HCT116 (cell line): ENCODE measurements at regions not wholly inside any gene's neighbourhood (a gene's known extent, or its start where the extent isn't known, plus 50 kb on each side); places are given as distances from the start of the nearest gene placed in this dataset.

ENCODE experiments used
- ATAC-seq: fragments of 200-7000 bp; cut with Tn5 transposase; 2 replicates; pipeline ENCODE4 v1.9.1; 2020; ENCODE audit warnings: mild to moderate bottlenecking, moderate library complexity
- BruUV-seq: library from RNA; stranded (reverse); fragments of 400-500 nt; replicated peaks from 2 replicates; lab custom pipeline; 2021; lab: Mats Ljungman, UMichigan
- CTCF ChIA-PET: fragments of 300-600 bp; sonication (Branson Sonifier 250); formaldehyde crosslinking; loops from one replicate; lab custom pipeline; 2021; ENCODE audit warnings: antibody characterized with exemption; lab: Charles Lee
- POLR2A ChIA-PET: fragments of 300-600, 350-600 bp; sonication (Branson Sonifier 250); formaldehyde crosslinking; loops from one replicate; lab custom pipeline; 2021; ENCODE audit warnings: antibody characterized with exemption; lab: Charles Lee
- RAD21 ChIA-PET, 2 experiments: fragments of 300-600 bp; sonication (Branson Sonifier 250); formaldehyde crosslinking; loops; one replicate each; lab custom pipeline; 2023; ENCODE audit warnings: low total read pairs in 2 of 2; ENCODE audit not compliant: uncharacterized antibody in 2 of 2, unreplicated experiment in 2 of 2, low non-redundant PET in 1 of 2; lab: Charles Lee
- DNase-seq: peaks from one replicate; pipeline ENCODE4 v3.0.0-alpha.2; 2010; ENCODE audit warnings: low read depth, low spot score
- H2AFZ ChIP-seq: fragments of 200-600 bp; shearing (Covaris generic), sonication (generic); 2 replicates; pipeline ENCODE4 v1.6.1; 2017; ENCODE audit warnings: low read depth, mixed run types, mixed read lengths, antibody characterized with exemption, low read length; ENCODE audit not compliant: poor library complexity, severe bottlenecking
- H3K27ac ChIP-seq: 2 replicates; pipeline ENCODE4 v1.5.1; 2012; ENCODE audit warnings: low read depth, low read length
- H3K27me3 ChIP-seq: fragments of 200-600 bp; sonication (generic); 2 replicates; pipeline ENCODE4 v1.6.1; 2016; ENCODE audit warnings: mixed run types, low read length, mixed read lengths; ENCODE audit not compliant: insufficient read depth
- H3K36me3 ChIP-seq, 2 experiments: fragments of 200-500 bp in 1 of 2; fragments of 200-600 bp in 1 of 2; sonication (Bioruptor generic) in 1 of 2; sonication (generic) in 1 of 2; 2 replicates each; pipeline versions ENCODE4 v1.5.1 to v1.6.1; 2014 to 2016; ENCODE audit warnings: low read length in 2 of 2, inconsistent platforms in 1 of 2, mixed read lengths in 1 of 2, mixed run types in 1 of 2; ENCODE audit not compliant: insufficient read depth in 2 of 2, control insufficient read depth in 1 of 2
- H3K4me1 ChIP-seq, 2 experiments: fragments of 200-600 bp in 1 of 2; sonication (generic) in 1 of 2; 2 replicates each; pipeline versions ENCODE4 v1.5.1 to v1.6.1; 2012 to 2017; ENCODE audit warnings: low read length in 2 of 2, inconsistent platforms in 1 of 2, mild to moderate bottlenecking in 1 of 2, mixed read lengths in 1 of 2, mixed run types in 1 of 2, moderate library complexity in 1 of 2; ENCODE audit not compliant: insufficient read depth in 2 of 2, control insufficient read depth in 1 of 2
- H3K4me2 ChIP-seq: fragments of 200-600 bp; sonication (generic); 2 replicates; pipeline ENCODE4 v1.6.1; 2017; ENCODE audit warnings: mixed run types, low read length, mixed read lengths
- H3K4me3 ChIP-seq, 2 experiments: fragments of 200-600 bp in 1 of 2; sonication (generic) in 1 of 2; replicated peaks in 1 of 2; 2 replicates each; pipeline ENCODE4 v1.5.1; 2011 to 2016; ENCODE audit warnings: low read length in 2 of 2, control low read depth in 1 of 2, low read depth in 1 of 2, mild to moderate bottlenecking in 1 of 2, mixed read lengths in 1 of 2, mixed run types in 1 of 2
- H3K79me2 ChIP-seq: fragments of 200-600 bp; sonication (generic); 2 replicates; pipeline ENCODE4 v1.6.1; 2017; ENCODE audit warnings: mild to moderate bottlenecking, mixed run types, low read length, moderate library complexity, mixed read lengths; ENCODE audit not compliant: insufficient read depth
- H3K9ac ChIP-seq: fragments of 200-600 bp; sonication (generic); 2 replicates; pipeline ENCODE4 v1.6.1; 2016; ENCODE audit warnings: low read length, mixed read lengths
- H3K9me2 ChIP-seq: fragments of 200-600 bp; sonication (generic), shearing (Covaris generic); 2 replicates; pipeline ENCODE4 v1.6.1; 2017; ENCODE audit warnings: mixed run types, mild to moderate bottlenecking, moderate library complexity; ENCODE audit not compliant: insufficient read depth
- H3K9me3 ChIP-seq, 2 experiments: fragments of 200-500 bp in 1 of 2; fragments of 200-600 bp in 1 of 2; sonication (Bioruptor generic) in 1 of 2; sonication (generic) in 1 of 2; 2 replicates each; pipeline ENCODE4 v1.6.1; 2014 to 2017; ENCODE audit warnings: low read length in 2 of 2, mixed read lengths in 2 of 2, inconsistent platforms in 1 of 2, low read depth in 1 of 2, mild to moderate bottlenecking in 1 of 2, mixed run types in 1 of 2, moderate library complexity in 1 of 2; ENCODE audit not compliant: control insufficient read depth in 1 of 2, insufficient read depth in 1 of 2
- H4K20me1 ChIP-seq: fragments of 200-600 bp; sonication (generic), shearing (Covaris generic); 2 replicates; pipeline ENCODE4 v1.6.1; 2017; ENCODE audit warnings: mixed run types, mild to moderate bottlenecking, moderate library complexity; ENCODE audit not compliant: insufficient read depth
- ATF3 ChIP-seq: IDR thresholded peaks from 2 replicates; pipeline ENCODE4 v1.6.1; 2012
- CEBPB ChIP-seq: IDR thresholded peaks from 2 replicates; pipeline ENCODE4 v1.6.1; 2012; ENCODE audit warnings: low read depth
- EGR1 ChIP-seq: IDR thresholded peaks from 2 replicates; pipeline ENCODE4 v1.6.1; 2012; ENCODE audit warnings: low read depth
- EZH2 ChIP-seq: fragments of 200-600 bp; sonication (generic); IDR thresholded peaks from 2 replicates; pipeline ENCODE4 v1.6.1; 2017; ENCODE audit warnings: antibody characterized with exemption, mixed run types
- EZH2phosphoT487 ChIP-seq: fragments of 200-600 bp; IDR thresholded peaks from 2 replicates; pipeline ENCODE4 v1.6.1; 2018; ENCODE audit warnings: antibody characterized with exemption, borderline replicate concordance
- JUND ChIP-seq: IDR thresholded peaks from 2 replicates; pipeline ENCODE4 v1.6.1; 2012
- POLR2A ChIP-seq: IDR thresholded peaks from 2 replicates; pipeline ENCODE4 v1.7.0; 2011; ENCODE audit warnings: borderline replicate concordance; ENCODE audit not compliant: insufficient read depth, insufficient read length; ENCODE audit errors: extremely low read depth
- RAD21 ChIP-seq: IDR thresholded peaks from 2 replicates; pipeline ENCODE4 v1.6.1; 2012; ENCODE audit warnings: low read depth, mild to moderate bottlenecking
- SIN3A ChIP-seq: IDR thresholded peaks from 2 replicates; pipeline ENCODE4 v1.6.1; 2012; ENCODE audit warnings: low read depth
- YY1 ChIP-seq: IDR thresholded peaks from 2 replicates; pipeline ENCODE4 v1.6.1; 2011; ENCODE audit warnings: low read length, low read depth, moderate library complexity, mild to moderate bottlenecking; ENCODE audit not compliant: insufficient replicate concordance; ENCODE audit errors: extremely low read depth
- ZBTB33 ChIP-seq: IDR thresholded peaks from 2 replicates; pipeline ENCODE4 v1.6.1; 2011; ENCODE audit warnings: mild to moderate bottlenecking, low read length, moderate library complexity; ENCODE audit not compliant: insufficient replicate concordance; ENCODE audit errors: extremely low read depth
- ZNF274 ChIP-seq: fragments of 200-500 bp; sonication (Bioruptor generic); IDR thresholded peaks from 2 replicates; pipeline ENCODE4 v1.6.1; 2014; ENCODE audit warnings: mild to moderate bottlenecking, low read depth, low read length, inconsistent platforms
- intact Hi-C: fragments of 100-400 bp; cut with micrococcal nuclease; formaldehyde crosslinking; loops from 2 replicates; pipeline ENCODE4 v1.10.0; 2022
- TF ChIP-seq, protein P1 (sequence below), 3 experiments: fragments of 200-600 bp in 1 of 3; sonication (generic) in 1 of 3; IDR thresholded peaks in 2 of 3; conservative IDR thresholded peaks in 1 of 3; 2 replicates each; pipeline ENCODE4 v1.5.1; 2012 to 2017; ENCODE audit warnings: low read depth in 2 of 3, low read length in 2 of 3, antibody characterized with exemption in 1 of 3, borderline replicate concordance in 1 of 3, control low read depth in 1 of 3, mild to moderate bottlenecking in 1 of 3, mixed read lengths in 1 of 3, mixed run types in 1 of 3, moderate library complexity in 1 of 3; ENCODE audit not compliant: insufficient read depth in 1 of 3

- Histone ChIP-seq H3K4me3 (no peak overlapping the region), H3K9me3 (peaks cover 0 to 6% of the 10 kb centered on the region in 2 experiments; a peak in 1 of 4 replicates), H3K36me3 (no peaks in the 10 kb centered on the region), H3K9me2 (no peaks in the 10 kb centered on the region), H3K4me1 (peaks cover 0 to 7% of the 10 kb centered on the region in 2 experiments; a peak in 1 of 4 replicates), H3K9ac (no peak overlapping the region), H3K4me2 (no peak overlapping the region), H3K27ac (no peak overlapping the region), H4K20me1 (no peaks in the 10 kb centered on the region), H2AFZ (no peak overlapping the region), H3K27me3 (no peaks in the 10 kb centered on the region), H3K79me2 (no peaks in the 10 kb centered on the region)
- ChIA-PET RAD21 (no interaction called here), POLR2A (no interaction called here), CTCF (no interaction called here)
- TF ChIP-seq, protein P1, sequence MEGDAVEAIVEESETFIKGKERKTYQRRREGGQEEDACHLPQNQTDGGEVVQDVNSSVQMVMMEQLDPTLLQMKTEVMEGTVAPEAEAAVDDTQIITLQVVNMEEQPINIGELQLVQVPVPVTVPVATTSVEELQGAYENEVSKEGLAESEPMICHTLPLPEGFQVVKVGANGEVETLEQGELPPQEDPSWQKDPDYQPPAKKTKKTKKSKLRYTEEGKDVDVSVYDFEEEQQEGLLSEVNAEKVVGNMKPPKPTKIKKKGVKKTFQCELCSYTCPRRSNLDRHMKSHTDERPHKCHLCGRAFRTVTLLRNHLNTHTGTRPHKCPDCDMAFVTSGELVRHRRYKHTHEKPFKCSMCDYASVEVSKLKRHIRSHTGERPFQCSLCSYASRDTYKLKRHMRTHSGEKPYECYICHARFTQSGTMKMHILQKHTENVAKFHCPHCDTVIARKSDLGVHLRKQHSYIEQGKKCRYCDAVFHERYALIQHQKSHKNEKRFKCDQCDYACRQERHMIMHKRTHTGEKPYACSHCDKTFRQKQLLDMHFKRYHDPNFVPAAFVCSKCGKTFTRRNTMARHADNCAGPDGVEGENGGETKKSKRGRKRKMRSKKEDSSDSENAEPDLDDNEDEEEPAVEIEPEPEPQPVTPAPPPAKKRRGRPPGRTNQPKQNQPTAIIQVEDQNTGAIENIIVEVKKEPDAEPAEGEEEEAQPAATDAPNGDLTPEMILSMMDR (IDR thresholded peaks at IDR 0.05 in 2 of 3, conservative IDR thresholded peaks at IDR 0.05 in 1 of 3; ENCODE audit: borderline replicate concordance in 1 of 3, insufficient read depth in 1 of 3, low read depth in 2 of 3, low read length in 2 of 3) = no peak
- TF ChIP-seq ZBTB33 (no peak), ATF3 (no peak), SIN3A (no peak), JUND (no peak), EZH2phosphoT487 (no peak), ZNF274 (no peak), POLR2A (no peak), EZH2 (no peak), CEBPB (no peak), EGR1 (no peak), RAD21 (no peak), YY1 (no peak)
- no peak for ATAC-seq
- intact Hi-C loops = no loop called here
- no TSS peak for BruUV-seq
- no peak for DNase-seq
Observed at GRCh38 chr13:70253411-70253810, 145.2 kb upstream of the KLHL1 start.
